Type B pancreatic cell (in vitro differentiated cells): ENCODE measurements at regions not wholly inside any gene's neighbourhood (a gene's known extent, or its start where the extent isn't known, plus 50 kb on each side); places are given as distances from the start of the nearest gene placed in this dataset.

Experiments used
- DNase-seq: peaks from one replicate; pipeline ENCODE4 v3.0.0; 2021; ENCODE audit warnings: mixed read lengths; ENCODE audit not compliant: unreplicated experiment; ENCODE audit errors: extremely low spot score
- H3K27ac Mint-ChIP-seq: 2 replicates; pipeline ENCODE4 v1.8.0; 2021; ENCODE audit warnings: mild to moderate bottlenecking, mixed read lengths
- H3K27me3 Mint-ChIP-seq: 2 replicates; pipeline ENCODE4 v1.8.0; 2021; ENCODE audit warnings: mixed read lengths
- H3K36me3 Mint-ChIP-seq: 2 replicates; pipeline ENCODE4 v1.8.0; 2021; ENCODE audit warnings: mixed read lengths
- H3K4me1 Mint-ChIP-seq: one replicate; pipeline ENCODE4 v1.8.0; 2021; ENCODE audit warnings: mixed read lengths; ENCODE audit not compliant: unreplicated experiment
- H3K4me3 Mint-ChIP-seq: 2 replicates; pipeline ENCODE4 v1.8.0; 2021; ENCODE audit warnings: mild to moderate bottlenecking, mixed read lengths
- H3K9me3 Mint-ChIP-seq: 2 replicates; pipeline ENCODE4 v1.8.0; 2021; ENCODE audit warnings: mixed read lengths
- TF ChIP-seq, protein P1 (sequence below): fragments of 200-600 bp; sonication (generic); conservative IDR thresholded peaks from 2 replicates; pipeline ENCODE4 v1.5.0; 2021; ENCODE audit warnings: antibody characterized with exemption, mild to moderate bottlenecking

DNA sequence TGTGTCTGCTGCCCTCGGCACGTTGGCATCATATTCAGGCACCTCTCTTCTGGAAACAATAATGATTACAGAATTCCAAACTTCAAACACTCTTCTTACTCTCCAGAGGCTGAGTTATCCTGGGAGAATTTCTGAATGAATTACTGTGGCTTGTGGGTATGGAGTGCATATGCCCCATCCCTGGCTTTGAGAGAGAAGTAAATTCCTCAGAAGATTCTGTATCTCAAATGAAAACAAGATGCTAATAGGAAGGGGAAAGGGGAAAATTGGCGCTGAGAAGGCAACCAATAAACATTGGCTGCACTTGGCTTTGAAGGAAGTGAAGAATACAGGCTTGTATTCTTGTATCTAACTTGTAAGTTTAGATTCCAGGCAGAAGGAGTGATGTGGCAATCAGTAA lies 132.0 kb upstream of the NOVA1 start:
- Mint-ChIP-seq H3K36me3 (no peaks in the 10 kb centered on the region), H3K27me3 (peaks cover 4% of the 10 kb centered on the region), H3K4me1 (no peaks in the 10 kb centered on the region), H3K9me3 (no peaks in the 10 kb centered on the region), H3K4me3 (no peak overlapping the region), H3K27ac (no peak overlapping the region)
- no peak for DNase-seq
- TF ChIP-seq, protein P1, sequence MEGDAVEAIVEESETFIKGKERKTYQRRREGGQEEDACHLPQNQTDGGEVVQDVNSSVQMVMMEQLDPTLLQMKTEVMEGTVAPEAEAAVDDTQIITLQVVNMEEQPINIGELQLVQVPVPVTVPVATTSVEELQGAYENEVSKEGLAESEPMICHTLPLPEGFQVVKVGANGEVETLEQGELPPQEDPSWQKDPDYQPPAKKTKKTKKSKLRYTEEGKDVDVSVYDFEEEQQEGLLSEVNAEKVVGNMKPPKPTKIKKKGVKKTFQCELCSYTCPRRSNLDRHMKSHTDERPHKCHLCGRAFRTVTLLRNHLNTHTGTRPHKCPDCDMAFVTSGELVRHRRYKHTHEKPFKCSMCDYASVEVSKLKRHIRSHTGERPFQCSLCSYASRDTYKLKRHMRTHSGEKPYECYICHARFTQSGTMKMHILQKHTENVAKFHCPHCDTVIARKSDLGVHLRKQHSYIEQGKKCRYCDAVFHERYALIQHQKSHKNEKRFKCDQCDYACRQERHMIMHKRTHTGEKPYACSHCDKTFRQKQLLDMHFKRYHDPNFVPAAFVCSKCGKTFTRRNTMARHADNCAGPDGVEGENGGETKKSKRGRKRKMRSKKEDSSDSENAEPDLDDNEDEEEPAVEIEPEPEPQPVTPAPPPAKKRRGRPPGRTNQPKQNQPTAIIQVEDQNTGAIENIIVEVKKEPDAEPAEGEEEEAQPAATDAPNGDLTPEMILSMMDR: no peak

DNA sequence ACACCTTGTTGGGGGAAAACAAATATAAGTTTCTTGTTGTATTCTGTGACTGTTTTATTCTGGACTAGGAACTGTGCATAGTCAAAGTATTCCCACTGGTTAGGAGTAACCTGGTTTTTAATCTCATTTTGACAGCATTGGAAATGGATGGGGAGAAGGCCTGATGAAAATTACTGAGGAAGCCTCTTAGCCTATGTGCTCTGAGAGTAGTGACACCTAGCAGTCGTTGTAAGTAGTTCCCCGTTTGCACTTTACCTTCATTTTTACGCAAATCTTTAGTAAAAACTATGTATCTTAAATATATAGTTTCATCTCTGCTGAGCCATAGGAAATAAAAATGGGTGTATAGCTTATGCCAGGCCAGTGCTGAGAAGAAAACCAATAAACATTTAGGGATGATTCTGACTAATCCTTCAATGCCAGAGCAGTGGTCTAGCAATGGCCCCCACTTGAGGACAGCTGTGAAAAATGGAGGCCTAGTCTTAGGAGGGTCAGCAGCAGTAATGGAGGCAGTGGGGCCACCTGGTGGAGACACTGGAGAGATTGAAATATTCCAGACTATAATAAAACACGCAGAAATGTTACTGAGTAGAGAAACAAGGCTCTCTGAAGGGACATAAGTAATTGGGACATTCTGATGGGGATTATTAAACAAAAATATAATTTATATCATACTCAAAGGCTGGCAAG lies 133.2 kb upstream of the NOVA1 start:
- Mint-ChIP-seq H3K4me1 (no peaks in the 10 kb centered on the region), H3K27ac (no peak overlapping the region), H3K9me3 (no peaks in the 10 kb centered on the region), H3K27me3 (peaks cover 4% of the 10 kb centered on the region), H3K4me3 (no peak overlapping the region), H3K36me3 (no peaks in the 10 kb centered on the region)
- TF ChIP-seq, protein P1: peak; percentile 70
- no peak for DNase-seq

DNA sequence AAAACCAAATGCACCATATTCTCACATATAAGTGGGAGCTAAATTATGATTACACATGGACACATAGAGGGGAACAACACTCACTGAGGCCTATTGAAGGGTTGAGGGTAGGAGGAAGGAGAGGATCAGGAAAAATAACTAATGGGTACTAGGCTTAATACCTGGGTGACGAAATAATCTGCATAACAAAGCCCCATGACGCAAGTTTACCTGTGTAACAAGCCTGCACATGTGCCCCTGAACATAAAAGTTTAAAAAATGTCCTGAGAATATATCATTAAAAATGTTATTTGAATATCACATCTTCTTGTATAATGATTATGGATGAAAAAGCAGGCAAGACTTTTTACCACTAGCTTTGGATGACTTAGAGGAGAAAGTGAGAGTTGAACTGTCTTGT lies 138.0 kb upstream of the NOVA1 start:
- H3K36me3 Mint-ChIP-seq: no peaks in the 10 kb centered on the region
- no peaks in the 10 kb centered on the region for H3K4me1 Mint-ChIP-seq
- TF ChIP-seq, protein P1: no peak
- no peak for DNase-seq
- no peak overlapping the region for H3K4me3 Mint-ChIP-seq
- H3K27me3 Mint-ChIP-seq: peaks cover 4% of the 10 kb centered on the region
- H3K9me3 Mint-ChIP-seq: no peaks in the 10 kb centered on the region
- H3K27ac Mint-ChIP-seq: no peak overlapping the region

DNA sequence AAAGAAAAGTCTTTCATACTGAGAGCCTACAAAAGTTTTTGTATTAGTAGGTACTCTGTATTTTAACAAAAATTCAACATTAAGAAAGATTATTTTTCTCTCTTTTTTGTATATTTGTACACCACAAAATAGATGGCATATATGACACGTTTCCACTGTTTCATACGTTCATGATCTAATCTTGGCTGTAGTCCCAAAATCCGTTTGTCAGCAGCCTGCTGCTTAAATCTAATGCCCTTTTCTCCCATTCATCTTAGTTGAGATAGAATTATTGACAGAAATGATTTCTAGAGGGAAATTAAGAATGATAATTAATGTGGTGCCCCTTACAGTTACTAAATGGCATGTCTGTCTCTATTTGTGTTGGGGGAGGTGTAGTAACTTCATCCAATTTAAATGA lies 140.7 kb upstream of the NOVA1 start:
- Mint-ChIP-seq H3K36me3 (no peaks in the 10 kb centered on the region), H3K9me3 (no peaks in the 10 kb centered on the region), H3K27me3 (no peaks in the 10 kb centered on the region), H3K4me1 (no peaks in the 10 kb centered on the region), H3K4me3 (no peak overlapping the region), H3K27ac (no peak overlapping the region)
- DNase-seq: no peak
- TF ChIP-seq, protein P1: no peak

DNA sequence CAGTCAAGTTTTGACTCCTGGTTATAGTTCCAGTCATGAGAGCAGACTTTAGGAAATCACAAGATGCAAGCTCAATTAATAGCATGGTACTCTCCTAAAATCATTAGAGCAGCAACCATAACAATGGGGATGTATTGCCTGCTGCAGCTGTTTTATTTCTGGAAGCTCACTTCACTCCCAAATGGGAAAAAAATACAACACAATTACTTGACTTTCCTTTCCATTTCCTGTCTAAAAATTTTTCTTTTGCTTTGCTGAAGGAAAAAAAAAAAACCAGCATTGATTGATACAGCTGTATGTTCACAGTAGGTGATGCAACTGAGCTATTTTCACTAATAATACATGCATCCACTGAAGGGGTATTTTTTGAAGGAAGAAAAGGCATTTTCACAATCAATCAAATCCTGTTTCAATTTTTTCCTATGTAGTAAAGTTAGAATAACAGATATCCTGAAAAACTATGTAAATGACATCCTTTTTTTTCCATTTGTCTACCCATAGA lies 143.9 kb upstream of the NOVA1 start:
- TF ChIP-seq, protein P1: no peak
- no peaks in the 10 kb centered on the region for H3K36me3 Mint-ChIP-seq
- no peaks in the 10 kb centered on the region for H3K27me3 Mint-ChIP-seq
- no peak for DNase-seq
- H3K4me3 Mint-ChIP-seq: no peak overlapping the region
- no peaks in the 10 kb centered on the region for H3K9me3 Mint-ChIP-seq
- H3K4me1 Mint-ChIP-seq: no peaks in the 10 kb centered on the region
- H3K27ac Mint-ChIP-seq: no peak overlapping the region
